Activated naive CD4-positive, alpha-beta T cell treated with anti-CD3 and anti-CD28 coated beads for 36 hours (primary cell): ENCODE measurements at regions not wholly inside any gene's neighbourhood (a gene's known extent, or its start where the extent isn't known, plus 50 kb on each side); places are given as distances from the start of the nearest gene placed in this dataset.
"Not testable (repeated sequence)": the region's sequence is repeated elsewhere in the genome, so short reads cannot be mapped to it uniquely, and the experiment has no call there.

ENCODE experiments used
- CTCF ChIA-PET: fragments of 350-600 bp; sonication (Branson Sonifier 250); formaldehyde crosslinking; loops from one replicate; lab custom pipeline; 2021; ENCODE audit warnings: antibody characterized with exemption; lab: Charles Lee
- DNase-seq: peaks from one replicate; pipeline ENCODE4 v3.0.0-alpha.2; 2020
- H3K27ac Mint-ChIP-seq: one replicate; pipeline ENCODE4 v1.8.0; 2021; ENCODE audit warnings: mild to moderate bottlenecking, mixed read lengths
- H3K27me3 Mint-ChIP-seq: one replicate; pipeline ENCODE4 v1.8.0; 2021; ENCODE audit warnings: low read depth, mixed read lengths
- H3K36me3 Mint-ChIP-seq: one replicate; pipeline ENCODE4 v1.8.0; 2021; ENCODE audit warnings: low read depth, mixed read lengths
- H3K4me1 Mint-ChIP-seq: one replicate; pipeline ENCODE4 v1.8.0; 2021; ENCODE audit warnings: low read depth, mixed read lengths
- H3K4me3 Mint-ChIP-seq: one replicate; pipeline ENCODE4 v1.8.0; 2021; ENCODE audit warnings: mild to moderate bottlenecking, moderate library complexity, mixed read lengths
- H3K9me3 Mint-ChIP-seq: one replicate; pipeline ENCODE4 v1.8.0; 2021; ENCODE audit warnings: mixed read lengths
- intact Hi-C: fragments of 100-400 bp; cut with micrococcal nuclease; formaldehyde crosslinking; loops from one replicate; pipeline ENCODE4 v1.15.1; 2023

- DNase-seq, result no peak
- no peaks in the 10 kb centered on the region for H3K27me3 Mint-ChIP-seq
- peaks cover 5% of the 10 kb centered on the region for H3K9me3 Mint-ChIP-seq
- H3K4me3 Mint-ChIP-seq, result no peak overlapping the region
- intact Hi-C loops, result no loop called here
- H3K27ac Mint-ChIP-seq, result no peak overlapping the region
- H3K4me1 Mint-ChIP-seq, result no peaks in the 10 kb centered on the region
- H3K36me3 Mint-ChIP-seq, result no peaks in the 10 kb centered on the region
- CTCF ChIA-PET, result no interaction called here
Measured at GRCh38 chr3:94500146-94500545, 437.3 kb downstream of the NSUN3 start.

GRCh38 chr3:94507354-94507753 lies 444.5 kb downstream of the NSUN3 start:
- intact Hi-C loops, H3K4me3 Mint-ChIP-seq, CTCF ChIA-PET, H3K27ac Mint-ChIP-seq, H3K36me3 Mint-ChIP-seq, H3K9me3 Mint-ChIP-seq, H3K27me3 Mint-ChIP-seq, DNase-seq, H3K4me1 Mint-ChIP-seq: not testable (repeated sequence)

GRCh38 chr3:94512876-94513275 lies 450.0 kb downstream of the NSUN3 start:
- DNase-seq, result no peak
- H3K9me3 Mint-ChIP-seq, result peaks cover 4% of the 10 kb centered on the region

GRCh38 chr3:94513600-94513999 lies 450.7 kb downstream of the NSUN3 start:
- H3K36me3 Mint-ChIP-seq, result no peaks in the 10 kb centered on the region
- intact Hi-C loops, result no loop called here
- no peak for DNase-seq
- no peak overlapping the region for H3K27ac Mint-ChIP-seq
- CTCF ChIA-PET, result interaction anchor here (0.9 kb wide), 1 partner anchor 29 kb away, joined by 3 read pairs; no protein-coding TSS in a partner anchor
- no peak overlapping the region for H3K4me3 Mint-ChIP-seq
- H3K4me1 Mint-ChIP-seq, result no peaks in the 10 kb centered on the region
- no peaks in the 10 kb centered on the region for H3K27me3 Mint-ChIP-seq
- H3K9me3 Mint-ChIP-seq, result peaks cover 4% of the 10 kb centered on the region

More at GRCh38 chr3:94512876-94513275, 450.0 kb downstream of the NSUN3 start:
- no peaks in the 10 kb centered on the region for H3K4me1 Mint-ChIP-seq
- intact Hi-C loops, result no loop called here
- no peaks in the 10 kb centered on the region for H3K27me3 Mint-ChIP-seq
- CTCF ChIA-PET, result interaction anchor here (0.9 kb wide), 1 partner anchor 29 kb away, joined by 3 read pairs; no protein-coding TSS in a partner anchor
- H3K4me3 Mint-ChIP-seq, result no peak overlapping the region
- H3K27ac Mint-ChIP-seq, result no peak overlapping the region
- no peaks in the 10 kb centered on the region for H3K36me3 Mint-ChIP-seq

- no peak overlapping the region for H3K27ac Mint-ChIP-seq
- peaks cover 4% of the 10 kb centered on the region for H3K9me3 Mint-ChIP-seq
- CTCF ChIA-PET, result no interaction called here
- H3K4me3 Mint-ChIP-seq, result no peak overlapping the region
- no peak for DNase-seq
- H3K4me1 Mint-ChIP-seq, result no peaks in the 10 kb centered on the region
- intact Hi-C loops, result no loop called here
- no peaks in the 10 kb centered on the region for H3K36me3 Mint-ChIP-seq
- no peaks in the 10 kb centered on the region for H3K27me3 Mint-ChIP-seq
Measured at GRCh38 chr3:94515983-94516382, 453.1 kb downstream of the NSUN3 start.

- no peak overlapping the region for H3K27ac Mint-ChIP-seq
- intact Hi-C loops, result no loop called here
- H3K4me1 Mint-ChIP-seq, result no peaks in the 10 kb centered on the region
- peaks cover 4% of the 10 kb centered on the region for H3K9me3 Mint-ChIP-seq
- H3K4me3 Mint-ChIP-seq, result no peak overlapping the region
- CTCF ChIA-PET, result no interaction called here
- H3K27me3 Mint-ChIP-seq, result peaks cover 2% of the 10 kb centered on the region
- no peak for DNase-seq
- no peaks in the 10 kb centered on the region for H3K36me3 Mint-ChIP-seq
Measured at GRCh38 chr3:94520364-94520763, 457.5 kb downstream of the NSUN3 start.

GRCh38 chr3:94522488-94522887 lies 459.6 kb downstream of the NSUN3 start:
- no peak overlapping the region for H3K4me3 Mint-ChIP-seq

GRCh38 chr3:94524102-94524919 lies 461.4 kb downstream of the NSUN3 start:
- no peaks in the 10 kb centered on the region for H3K9me3 Mint-ChIP-seq
- H3K4me3 Mint-ChIP-seq, result no peak overlapping the region

More at GRCh38 chr3:94522488-94522887, 459.6 kb downstream of the NSUN3 start:
- Mint-ChIP-seq H3K27ac (no peak overlapping the region), H3K36me3 (no peaks in the 10 kb centered on the region), H3K27me3 (peaks cover 2% of the 10 kb centered on the region), H3K9me3 (peaks cover 3% of the 10 kb centered on the region), H3K4me1 (no peaks in the 10 kb centered on the region)
- no peak for DNase-seq
- CTCF ChIA-PET, result no interaction called here
- intact Hi-C loops, result no loop called here

GRCh38 chr3:94525043-94525442 lies 462.2 kb downstream of the NSUN3 start:
- Mint-ChIP-seq H3K9me3 (no peaks in the 10 kb centered on the region), H3K27ac (no peak overlapping the region), H3K36me3 (no peaks in the 10 kb centered on the region), H3K4me3 (no peak overlapping the region), H3K27me3 (peaks cover 2% of the 10 kb centered on the region), H3K4me1 (no peaks in the 10 kb centered on the region)
- CTCF ChIA-PET, result no interaction called here
- intact Hi-C loops, result no loop called here
- DNase-seq, result no peak

More at GRCh38 chr3:94524102-94524919, 461.4 kb downstream of the NSUN3 start:
- Mint-ChIP-seq H3K27me3 (peaks cover 2% of the 10 kb centered on the region), H3K27ac (no peak overlapping the region), H3K4me1 (no peaks in the 10 kb centered on the region), H3K36me3 (no peaks in the 10 kb centered on the region)
- CTCF ChIA-PET, result no interaction called here
- no peak for DNase-seq
- intact Hi-C loops, result no loop called here

GRCh38 chr3:94529816-94530215 lies 467.0 kb downstream of the NSUN3 start:
- H3K36me3 Mint-ChIP-seq, result no peaks in the 10 kb centered on the region
- CTCF ChIA-PET, result no interaction called here
- intact Hi-C loops, result no loop called here
- no peaks in the 10 kb centered on the region for H3K27me3 Mint-ChIP-seq
- no peak overlapping the region for H3K27ac Mint-ChIP-seq
- no peaks in the 10 kb centered on the region for H3K4me1 Mint-ChIP-seq
- no peak overlapping the region for H3K4me3 Mint-ChIP-seq
- H3K9me3 Mint-ChIP-seq, result no peaks in the 10 kb centered on the region
- DNase-seq, result no peak

GRCh38 chr3:94532951-94533350 lies 470.1 kb downstream of the NSUN3 start:
- CTCF ChIA-PET, result no interaction called here
- Mint-ChIP-seq H3K27ac (no peak overlapping the region), H3K36me3 (no peaks in the 10 kb centered on the region), H3K4me3 (no peak overlapping the region), H3K9me3 (no peaks in the 10 kb centered on the region), H3K27me3 (no peaks in the 10 kb centered on the region), H3K4me1 (no peaks in the 10 kb centered on the region)
- DNase-seq, result no peak
- intact Hi-C loops, result no loop called here

GRCh38 chr3:94539937-94540336 lies 477.1 kb downstream of the NSUN3 start:
- H3K27ac Mint-ChIP-seq, result no peak overlapping the region

GRCh38 chr3:94543161-94543560 lies 480.3 kb downstream of the NSUN3 start:
- CTCF ChIA-PET, result no interaction called here
- Mint-ChIP-seq H3K27ac (no peak overlapping the region), H3K4me1 (no peaks in the 10 kb centered on the region), H3K27me3 (no peaks in the 10 kb centered on the region), H3K4me3 (no peak overlapping the region), H3K36me3 (no peaks in the 10 kb centered on the region), H3K9me3 (peaks cover 2% of the 10 kb centered on the region)
- intact Hi-C loops, result no loop called here
- DNase-seq, result no peak

More at GRCh38 chr3:94539937-94540336, 477.1 kb downstream of the NSUN3 start:
- no peak for DNase-seq
- peaks cover 1% of the 10 kb centered on the region for H3K9me3 Mint-ChIP-seq
- intact Hi-C loops, result no loop called here
- no peak overlapping the region for H3K4me3 Mint-ChIP-seq
- H3K36me3 Mint-ChIP-seq, result no peaks in the 10 kb centered on the region
- CTCF ChIA-PET, result no interaction called here
- H3K27me3 Mint-ChIP-seq, result no peaks in the 10 kb centered on the region
- no peaks in the 10 kb centered on the region for H3K4me1 Mint-ChIP-seq
